PC-3 (cell line): ENCODE measurements at regions not wholly inside any gene's neighbourhood (a gene's known extent, or its start where the extent isn't known, plus 50 kb on each side); places are given as distances from the start of the nearest gene placed in this dataset.

Experiments used
- CTCF ChIP-seq: fragments of 300-600 bp; sonication (generic); conservative IDR thresholded peaks from 2 replicates; pipeline ENCODE4 v1.5.1; 2017; ENCODE audit warnings: antibody characterized with exemption, low read depth, mild to moderate bottlenecking, low read length
- EZH2phosphoT487 ChIP-seq: fragments of 300-600 bp; sonication (generic); IDR thresholded peaks from 2 replicates; pipeline ENCODE4 v1.6.1; 2018; ENCODE audit warnings: mild to moderate bottlenecking, antibody characterized with exemption, low read length, borderline replicate concordance

- no peak for TF ChIP-seq EZH2phosphoT487
- no peak for TF ChIP-seq CTCF
These were observed 209.2 kb downstream of the NCK2 start for GRCh38 chr2:105953942-105954341.
